Body of pancreas (tissue), 4 donors: ENCODE measurements at regions not wholly inside any gene's neighbourhood (a gene's known extent, or its start where the extent isn't known, plus 50 kb on each side); places are given as distances from the start of the nearest gene placed in this dataset. TPM values are rescaled to one million over a fixed set of nuclear protein-coding genes. Genes with fewer than 3 reads are reported as not detected.

ENCODE experiments used
- ATAC-seq: fragments of 150-250 bp; one replicate; pipeline ENCODE4 v1.9.1; 2016
- DNase-seq, 4 donors: peaks; one replicate each; pipeline ENCODE4 v3.0.0-alpha.2; 2019
- H3K27ac ChIP-seq, 4 donors: fragments of 200-600 bp; sonication (generic); 1 replicate in 3 of 4; 2 replicates in 1 of 4; pipeline versions ENCODE4 v1.5.1 to v1.6.1; 2016 to 2019; ENCODE audit warnings: mild to moderate bottlenecking in 1 of 4, mixed read lengths in 1 of 4, moderate library complexity in 1 of 4
- H3K27me3 ChIP-seq, 2 donors: fragments of 200-600 bp; sonication (generic); one replicate each; pipeline ENCODE4 v1.6.0; 2016; ENCODE audit warnings: mild to moderate bottlenecking in 1 of 2
- H3K36me3 ChIP-seq, 2 donors: fragments of 200-600 bp; sonication (generic); replicated peaks in 1 of 2; 2 replicates each; pipeline ENCODE4 v1.5.1; 2016; ENCODE audit warnings: low read depth in 2 of 2; ENCODE audit not compliant: insufficient read depth in 1 of 2
- H3K4me1 ChIP-seq: fragments of 200-600 bp; sonication (generic); one replicate; pipeline ENCODE4 v1.6.0; 2016
- H3K4me3 ChIP-seq, 2 donors: fragments of 200-600 bp; sonication (generic); 1 replicate in 1 of 2; 2 replicates in 1 of 2; pipeline ENCODE4 v1.5.1; 2016 to 2019
- H3K9me3 ChIP-seq, 3 donors: fragments of 200-600 bp; sonication (generic); 1 replicate in 2 of 3; 2 replicates in 1 of 3; pipeline ENCODE4 v1.5.1; 2016
- POLR2A ChIP-seq, 3 donors: fragments of 450-650 bp; IDR thresholded peaks; one replicate each; pipeline ENCODE4 v1.6.1; 2016; ENCODE audit warnings: antibody characterized with exemption in 3 of 3, mild to moderate bottlenecking in 2 of 3
- WGBS, 2 donors: methylation state at CpG; one replicate each; pipeline ENCODE4 v1.1.5; 2017; 5-methylcytosine and 5-hydroxymethylcytosine counted together
- intact Hi-C: fragments of 100-400 bp; cut with DNase I; formaldehyde crosslinking; loops from one replicate; pipeline ENCODE4 v1.15.1; 2023
- microRNA-seq, 2 donors: library from miRNA; unstranded; fragments of <30 nt; microRNA quantifications; one replicate each; pipeline ENCODE4, GENCODE V29; 2016; ENCODE audit warnings: borderline number of aligned reads in 2 of 2, borderline replicate concordance in 2 of 2
- small RNA-seq: library from RNA; depleted of rRNA; stranded (forward); fragments of <200 nt; gene quantifications from one replicate; pipeline ENCODE3, GENCODE V24; 2016
- TF ChIP-seq, protein P1 (sequence below), 7 experiments: fragments of 450-650 bp in 4 of 7; fragments of 200-600 bp in 3 of 7; sonication (generic) in 3 of 7; IDR thresholded peaks; one replicate each; pipeline ENCODE4 v1.5.1; 2016 to 2019; ENCODE audit warnings: antibody characterized with exemption in 7 of 7

DNA sequence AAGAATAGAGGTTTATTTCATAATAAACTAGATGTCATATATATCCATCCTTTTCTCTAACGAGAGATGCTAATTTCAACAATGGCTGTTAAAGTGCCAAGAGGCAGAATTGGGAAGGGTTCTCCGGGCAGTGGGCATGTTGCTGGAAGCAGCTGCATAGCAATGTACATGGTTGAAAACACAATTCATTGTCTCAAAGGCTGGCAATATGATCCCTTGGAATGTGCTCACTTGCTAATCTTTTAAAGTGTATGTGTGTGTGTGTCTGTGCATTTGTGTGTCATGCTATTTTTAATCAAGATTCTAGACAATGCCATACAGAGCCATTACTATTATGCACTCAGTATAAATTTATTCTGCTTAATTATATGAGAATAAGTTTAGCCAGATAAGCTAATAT lies 1020.3 kb downstream of the NAALADL2 start:
- H3K4me1 ChIP-seq, result no peaks in the 10 kb centered on the region
- no peak for DNase-seq
- no peaks in the 10 kb centered on the region for H3K9me3 ChIP-seq
- TF ChIP-seq POLR2A (IDR thresholded peaks at IDR 0.05), result no peak
- TF ChIP-seq, protein P1, sequence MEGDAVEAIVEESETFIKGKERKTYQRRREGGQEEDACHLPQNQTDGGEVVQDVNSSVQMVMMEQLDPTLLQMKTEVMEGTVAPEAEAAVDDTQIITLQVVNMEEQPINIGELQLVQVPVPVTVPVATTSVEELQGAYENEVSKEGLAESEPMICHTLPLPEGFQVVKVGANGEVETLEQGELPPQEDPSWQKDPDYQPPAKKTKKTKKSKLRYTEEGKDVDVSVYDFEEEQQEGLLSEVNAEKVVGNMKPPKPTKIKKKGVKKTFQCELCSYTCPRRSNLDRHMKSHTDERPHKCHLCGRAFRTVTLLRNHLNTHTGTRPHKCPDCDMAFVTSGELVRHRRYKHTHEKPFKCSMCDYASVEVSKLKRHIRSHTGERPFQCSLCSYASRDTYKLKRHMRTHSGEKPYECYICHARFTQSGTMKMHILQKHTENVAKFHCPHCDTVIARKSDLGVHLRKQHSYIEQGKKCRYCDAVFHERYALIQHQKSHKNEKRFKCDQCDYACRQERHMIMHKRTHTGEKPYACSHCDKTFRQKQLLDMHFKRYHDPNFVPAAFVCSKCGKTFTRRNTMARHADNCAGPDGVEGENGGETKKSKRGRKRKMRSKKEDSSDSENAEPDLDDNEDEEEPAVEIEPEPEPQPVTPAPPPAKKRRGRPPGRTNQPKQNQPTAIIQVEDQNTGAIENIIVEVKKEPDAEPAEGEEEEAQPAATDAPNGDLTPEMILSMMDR (IDR thresholded peaks at IDR 0.05), result no peak
- H3K36me3 ChIP-seq, result no peaks in the 10 kb centered on the region
- H3K27ac ChIP-seq, result no peak overlapping the region
- WGBS, 2 donors, result 76 to 93% methylated on average over 2 of the region's 2 CpGs
- no peaks in the 10 kb centered on the region for H3K27me3 ChIP-seq
- no peak overlapping the region for H3K4me3 ChIP-seq
- intact Hi-C loops, result no loop called here
- no peak for ATAC-seq

DNA sequence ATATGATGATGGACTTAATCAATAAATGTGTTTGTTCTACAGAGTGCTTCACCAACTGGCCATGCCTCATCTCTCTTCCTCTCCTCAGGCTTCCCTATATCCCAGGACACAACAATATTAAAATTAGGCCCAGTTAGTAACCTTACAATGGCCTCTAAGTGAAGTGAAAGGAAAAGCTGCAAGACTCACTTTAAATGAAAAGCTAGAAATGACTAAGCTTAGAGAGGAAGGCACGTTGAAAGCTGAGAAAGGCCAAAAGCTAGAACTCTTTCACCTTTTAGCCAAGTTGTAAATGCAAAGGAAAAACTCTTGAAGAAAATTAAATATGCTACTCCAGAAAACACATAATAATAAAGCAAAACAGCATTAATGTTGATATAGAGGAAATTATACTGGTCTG lies 1010.3 kb downstream of the NAALADL2 start:
- ATAC-seq (no peak), DNase-seq (no peak)
- no peak overlapping the region for H3K27ac ChIP-seq
- H3K4me1 ChIP-seq, result no peaks in the 10 kb centered on the region
- no peaks in the 10 kb centered on the region for H3K27me3 ChIP-seq
- intact Hi-C loops, result no loop called here
- no peak for TF ChIP-seq POLR2A (IDR thresholded peaks at IDR 0.05)
- TF ChIP-seq, protein P1 (IDR thresholded peaks at IDR 0.05), result no peak
- H3K36me3 ChIP-seq, result no peaks in the 10 kb centered on the region
- 59 to 71% methylated on average over 1 of the region's 1 CpG for WGBS, 2 donors
- no peaks in the 10 kb centered on the region for H3K9me3 ChIP-seq
- H3K4me3 ChIP-seq, result no peak overlapping the region

DNA sequence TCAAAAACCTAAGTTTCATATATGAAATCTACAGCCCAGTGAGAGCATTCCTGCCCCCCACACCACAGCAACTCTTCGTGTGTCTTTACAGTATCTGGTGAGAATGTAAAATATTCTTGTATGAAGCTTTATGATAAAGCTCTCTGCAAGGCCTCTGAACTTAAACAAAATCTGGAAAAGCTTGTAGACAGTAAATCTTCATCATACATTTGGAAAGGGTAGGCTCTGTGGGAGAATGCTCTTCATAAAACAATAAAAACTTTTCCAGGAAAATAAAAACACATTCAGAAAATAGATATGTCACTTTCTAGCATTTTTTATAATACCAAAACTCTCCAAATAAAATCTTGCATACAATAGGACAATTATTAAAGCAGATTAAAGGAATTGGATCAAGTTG lies 1009.5 kb downstream of the NAALADL2 start:
- no peaks in the 10 kb centered on the region for H3K27me3 ChIP-seq
- H3K4me1 ChIP-seq, result no peaks in the 10 kb centered on the region
- TF ChIP-seq POLR2A (IDR thresholded peaks at IDR 0.05), result no peak
- TF ChIP-seq, protein P1 (IDR thresholded peaks at IDR 0.05), result no peak
- H3K27ac ChIP-seq, result no peak overlapping the region
- ATAC-seq (no peak), DNase-seq (no peak)
- no peaks in the 10 kb centered on the region for H3K36me3 ChIP-seq
- no peak overlapping the region for H3K4me3 ChIP-seq
- H3K9me3 ChIP-seq, result no peaks in the 10 kb centered on the region
- 42 to 43% methylated on average over 1 of the region's 1 CpG for WGBS, 2 donors
- intact Hi-C loops, result no loop called here

DNA sequence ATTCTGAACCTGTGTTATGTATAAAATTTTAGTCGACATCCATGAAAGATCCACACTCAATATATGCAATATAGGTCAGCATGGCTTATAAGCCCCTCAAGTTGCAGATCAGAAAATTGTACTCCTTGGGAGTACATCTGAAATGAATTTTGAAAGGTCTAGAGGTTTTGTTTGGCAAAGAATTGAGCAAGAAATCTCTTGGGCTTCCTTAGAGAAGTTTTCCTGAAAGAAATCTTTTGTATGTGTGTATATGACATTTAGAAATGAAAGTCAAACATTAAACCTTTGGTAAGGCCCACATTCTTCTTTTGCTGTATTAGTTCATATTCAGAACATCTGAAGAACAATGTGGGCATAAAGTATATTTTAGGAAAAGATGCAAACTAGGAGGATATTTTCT lies 1006.6 kb downstream of the NAALADL2 start:
- no peaks in the 10 kb centered on the region for H3K4me1 ChIP-seq
- no peaks in the 10 kb centered on the region for H3K36me3 ChIP-seq
- H3K4me3 ChIP-seq, result no peak overlapping the region
- WGBS, 2 donors, result 68 to 79% methylated on average over 1 of the region's 1 CpG
- no peaks in the 10 kb centered on the region for H3K27me3 ChIP-seq
- no peaks in the 10 kb centered on the region for H3K9me3 ChIP-seq
- no peak for ATAC-seq
- H3K27ac ChIP-seq, result no peak overlapping the region
- TF ChIP-seq, protein P1 (IDR thresholded peaks at IDR 0.05), result no peak
- TF ChIP-seq POLR2A (IDR thresholded peaks at IDR 0.05), result no peak
- DNase-seq, result no peak
- intact Hi-C loops, result no loop called here

DNA sequence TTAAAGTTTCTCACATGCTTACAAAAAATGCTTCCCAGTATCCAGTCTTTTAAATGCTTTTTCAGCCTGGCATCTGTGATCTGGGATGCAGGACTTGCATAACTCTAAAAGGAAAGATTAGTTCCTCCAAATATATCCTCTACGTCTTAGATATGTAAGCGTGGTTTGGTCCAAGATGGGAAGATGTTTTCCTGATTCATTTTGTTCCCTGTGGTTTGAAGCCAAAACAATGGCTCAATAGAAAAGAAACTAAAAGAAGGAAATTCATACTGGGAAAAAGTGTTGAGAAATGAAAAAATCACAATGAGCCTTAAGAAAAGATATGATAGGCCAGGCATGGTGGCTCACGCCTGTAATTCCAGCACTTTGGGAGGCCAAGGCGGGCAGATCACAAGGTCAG lies 1002.8 kb downstream of the NAALADL2 start:
- Histone ChIP-seq H3K9me3 (no peaks in the 10 kb centered on the region), H3K27ac (no peak overlapping the region), H3K4me1 (no peaks in the 10 kb centered on the region), H3K4me3 (no peak overlapping the region), H3K36me3 (no peaks in the 10 kb centered on the region), H3K27me3 (no peaks in the 10 kb centered on the region)
- DNase-seq, result no peak
- intact Hi-C loops, result no loop called here
- ATAC-seq, result no peak
- TF ChIP-seq, protein P1 (IDR thresholded peaks at IDR 0.05), result no peak
- no peak for TF ChIP-seq POLR2A (IDR thresholded peaks at IDR 0.05)
- WGBS, 2 donors, result 65 to 77% methylated on average over 4 of the region's 4 CpGs

Small RNA genes in the stretch of these regions (microRNA-seq; reads per million reads assigned to microRNA genes)
- 1.4 to 2.2 reads per million in 2 donors for gene MIR7977

Small RNA genes in the stretch of these regions (small RNA-seq; reads per million reads assigned to genes)
- gene AC104640.2, result not detected
- gene RNA5SP147, result not detected
